ENCODE measurements at regions not wholly inside any gene's neighbourhood (a gene's known extent, or its start where the extent isn't known, plus 50 kb on each side); places are given as distances from the start of the nearest gene placed in this dataset.

GRCh38 chr2:52510432-52510831, 1257.2 kb upstream of the CHAC2 start:
- no peak overlapping the region for H3K4me3 ChIP-seq
- no peak for TF ChIP-seq POLR2AphosphoS5 (IDR thresholded peaks at IDR 0.05)
- TF ChIP-seq POLR2A (IDR thresholded peaks at IDR 0.05) = no peak
- TF ChIP-seq EP300 (IDR thresholded peaks at IDR 0.05) = no peak
- TF ChIP-seq, protein P1, sequence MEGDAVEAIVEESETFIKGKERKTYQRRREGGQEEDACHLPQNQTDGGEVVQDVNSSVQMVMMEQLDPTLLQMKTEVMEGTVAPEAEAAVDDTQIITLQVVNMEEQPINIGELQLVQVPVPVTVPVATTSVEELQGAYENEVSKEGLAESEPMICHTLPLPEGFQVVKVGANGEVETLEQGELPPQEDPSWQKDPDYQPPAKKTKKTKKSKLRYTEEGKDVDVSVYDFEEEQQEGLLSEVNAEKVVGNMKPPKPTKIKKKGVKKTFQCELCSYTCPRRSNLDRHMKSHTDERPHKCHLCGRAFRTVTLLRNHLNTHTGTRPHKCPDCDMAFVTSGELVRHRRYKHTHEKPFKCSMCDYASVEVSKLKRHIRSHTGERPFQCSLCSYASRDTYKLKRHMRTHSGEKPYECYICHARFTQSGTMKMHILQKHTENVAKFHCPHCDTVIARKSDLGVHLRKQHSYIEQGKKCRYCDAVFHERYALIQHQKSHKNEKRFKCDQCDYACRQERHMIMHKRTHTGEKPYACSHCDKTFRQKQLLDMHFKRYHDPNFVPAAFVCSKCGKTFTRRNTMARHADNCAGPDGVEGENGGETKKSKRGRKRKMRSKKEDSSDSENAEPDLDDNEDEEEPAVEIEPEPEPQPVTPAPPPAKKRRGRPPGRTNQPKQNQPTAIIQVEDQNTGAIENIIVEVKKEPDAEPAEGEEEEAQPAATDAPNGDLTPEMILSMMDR (IDR thresholded peaks at IDR 0.05) = no peak
- no peaks in the 10 kb centered on the region for H3K9me3 ChIP-seq
- WGBS, 2 donors = 72 to 83% methylated on average over 1 of the region's 1 CpG
- no peak for DNase-seq
- intact Hi-C loops (cut with DNase I) = no loop called here
- no peaks in the 10 kb centered on the region for H3K36me3 ChIP-seq
- no peaks in the 10 kb centered on the region for H3K27me3 ChIP-seq
- H3K4me1 ChIP-seq = no peaks in the 10 kb centered on the region
- no peak overlapping the region for H3K27ac ChIP-seq

- H3K27me3 ChIP-seq = no peaks in the 10 kb centered on the region
- H3K4me1 ChIP-seq = no peaks in the 10 kb centered on the region
- H3K36me3 ChIP-seq = no peaks in the 10 kb centered on the region
- no peak for DNase-seq
- WGBS, 2 donors = 48 to 67% methylated on average over 2 of the region's 2 CpGs
- TF ChIP-seq, protein P1 (IDR thresholded peaks at IDR 0.05) = no peak
- TF ChIP-seq POLR2AphosphoS5 (IDR thresholded peaks at IDR 0.05) (no peak), EP300 (IDR thresholded peaks at IDR 0.05) (no peak), POLR2A (IDR thresholded peaks at IDR 0.05) (no peak)
- H3K9me3 ChIP-seq = no peaks in the 10 kb centered on the region
- intact Hi-C loops (cut with DNase I) = no loop called here
- no peak overlapping the region for H3K27ac ChIP-seq
- H3K4me3 ChIP-seq = no peak overlapping the region
Measured at GRCh38 chr2:52502476-52502860, 1265.1 kb upstream of the CHAC2 start.

DNA sequence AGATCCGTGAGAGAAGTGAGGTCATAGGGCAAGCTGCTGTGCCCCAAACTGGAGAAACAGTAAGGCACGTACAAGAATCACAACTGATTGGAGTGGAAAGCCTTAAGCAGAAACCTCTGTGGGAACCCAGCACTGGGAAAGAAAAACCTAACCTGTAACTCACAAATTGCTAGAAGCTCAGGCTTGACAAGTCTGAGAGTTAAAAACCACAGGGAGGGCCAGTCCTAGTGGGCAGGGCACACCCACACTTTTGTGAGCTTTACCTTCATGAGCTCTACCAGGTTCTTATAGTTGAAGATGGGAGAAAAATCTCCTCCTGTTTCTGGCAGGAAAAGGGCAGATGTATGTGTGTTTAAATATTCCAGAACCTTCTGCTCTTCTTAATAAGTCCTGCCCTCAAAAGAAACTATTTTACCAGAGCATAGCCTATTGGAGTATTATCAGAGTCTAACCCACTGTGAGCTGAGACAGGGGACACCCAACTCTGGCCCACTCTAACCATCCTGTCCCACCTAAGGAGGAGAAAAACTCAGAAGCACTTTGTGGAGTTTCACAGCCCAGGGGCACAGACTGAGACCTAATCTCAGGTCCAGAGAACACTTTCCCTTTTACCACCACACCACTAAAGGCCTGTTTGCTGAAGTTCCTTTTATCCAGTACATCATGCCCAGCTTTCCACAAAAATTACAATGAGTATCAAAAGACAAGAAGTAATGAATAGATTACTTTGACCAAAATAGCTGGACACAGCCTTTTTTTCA, 1265.7 kb upstream of the CHAC2 start:
- DNase-seq = no peak
- Histone ChIP-seq H3K4me3 (no peak overlapping the region), H3K27ac (no peak overlapping the region), H3K36me3 (no peaks in the 10 kb centered on the region), H3K9me3 (no peaks in the 10 kb centered on the region), H3K27me3 (no peaks in the 10 kb centered on the region), H3K4me1 (no peaks in the 10 kb centered on the region)
- intact Hi-C loops (cut with DNase I) = no loop called here
- 38 to 77% methylated on average over 2 of the region's 2 CpGs for WGBS, 2 donors
- TF ChIP-seq, protein P1 (IDR thresholded peaks at IDR 0.05) = no peak
- TF ChIP-seq EP300 (IDR thresholded peaks at IDR 0.05) = no peak
- no peak for TF ChIP-seq POLR2A (IDR thresholded peaks at IDR 0.05)
- TF ChIP-seq POLR2AphosphoS5 (IDR thresholded peaks at IDR 0.05) = no peak

DNA sequence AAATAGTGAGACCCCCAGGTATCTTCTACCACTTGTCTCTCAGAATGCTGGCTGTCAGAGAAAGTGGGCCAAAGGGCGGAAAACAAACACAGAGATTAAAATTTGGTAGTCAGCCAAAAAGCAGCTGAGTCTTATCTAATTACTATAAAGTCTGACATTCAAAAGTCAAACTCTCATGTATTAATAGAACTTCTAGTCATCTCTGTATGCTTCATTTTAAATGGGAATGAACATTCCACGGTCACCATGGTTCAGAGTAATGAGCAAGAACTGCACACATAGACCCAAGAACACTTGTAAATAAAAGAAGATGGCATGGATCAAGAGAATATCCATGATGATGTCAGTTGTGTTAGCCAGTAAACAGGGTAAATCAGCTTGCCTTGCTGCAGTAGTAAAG, 1267.0 kb upstream of the CHAC2 start:
- no peak overlapping the region for H3K27ac ChIP-seq
- H3K9me3 ChIP-seq = no peaks in the 10 kb centered on the region
- no peaks in the 10 kb centered on the region for H3K36me3 ChIP-seq
- TF ChIP-seq, protein P1 (IDR thresholded peaks at IDR 0.05) = no peak
- TF ChIP-seq EP300 (IDR thresholded peaks at IDR 0.05) (no peak), POLR2AphosphoS5 (IDR thresholded peaks at IDR 0.05) (no peak), POLR2A (IDR thresholded peaks at IDR 0.05) (no peak)
- DNase-seq = no peak
- no peak overlapping the region for H3K4me3 ChIP-seq
- H3K27me3 ChIP-seq = no peaks in the 10 kb centered on the region
- 60 to 68% methylated on average over 2 of the region's 2 CpGs for WGBS, 2 donors
- no peaks in the 10 kb centered on the region for H3K4me1 ChIP-seq
- intact Hi-C loops (cut with DNase I) = no loop called here

Measured in sigmoid colon (tissue), 6 donors.